MCF 10A (cell line): ENCODE measurements at regions not wholly inside any gene's neighbourhood (a gene's known extent, or its start where the extent isn't known, plus 50 kb on each side); places are given as distances from the start of the nearest gene placed in this dataset.

ENCODE experiments used
- BruUV-seq: library from RNA; stranded (reverse); fragments of 400-500 nt; replicated peaks from 2 replicates; lab custom pipeline; 2021; lab: Mats Ljungman, UMichigan
- CTCF ChIA-PET: fragments of 300-600 bp; sonication (Branson Sonifier 250); formaldehyde crosslinking; extraction: SDS; loops from one replicate; lab custom pipeline; 2021; ENCODE audit warnings: antibody characterized with exemption, inconsistent platforms; lab: Yijun Ruan, JAX
- POLR2A ChIA-PET: fragments of 300-600, 350-650 bp; sonication (Branson Sonifier 250); formaldehyde crosslinking; extraction: SDS; loops from one replicate; lab custom pipeline; 2020; ENCODE audit warnings: antibody characterized with exemption, inconsistent platforms; lab: Yijun Ruan, JAX
- DNase-seq: peaks from one replicate; pipeline ENCODE4 v3.0.0-alpha.2; 2018; ENCODE audit not compliant: unreplicated experiment
- H3K27ac Mint-ChIP-seq: one replicate; pipeline ENCODE4 v1.8.0; 2022; ENCODE audit warnings: mild to moderate bottlenecking, low read depth, mixed read lengths; ENCODE audit not compliant: unreplicated experiment
- H3K27me3 Mint-ChIP-seq: one replicate; pipeline ENCODE4 v1.8.0; 2022; ENCODE audit warnings: mixed read lengths; ENCODE audit not compliant: insufficient read depth, unreplicated experiment
- H3K36me3 Mint-ChIP-seq: one replicate; pipeline ENCODE4 v1.8.0; 2022; ENCODE audit warnings: mild to moderate bottlenecking, moderate library complexity, mixed read lengths; ENCODE audit not compliant: insufficient read depth, unreplicated experiment
- H3K4me1 Mint-ChIP-seq: one replicate; pipeline ENCODE4 v1.8.0; 2022; ENCODE audit warnings: mixed read lengths; ENCODE audit not compliant: insufficient read depth, unreplicated experiment
- H3K4me3 Mint-ChIP-seq: one replicate; pipeline ENCODE4 v1.8.0; 2022; ENCODE audit warnings: mild to moderate bottlenecking, moderate library complexity, mixed read lengths; ENCODE audit not compliant: unreplicated experiment
- H3K9me3 Mint-ChIP-seq: one replicate; pipeline ENCODE4 v1.8.0; 2022; ENCODE audit warnings: mixed read lengths; ENCODE audit not compliant: unreplicated experiment
- intact Hi-C: fragments of 100-400 bp; cut with micrococcal nuclease; formaldehyde crosslinking; loops from 2 replicates; pipeline ENCODE4 v1.14.1; 2022
- TF ChIP-seq, protein P1 (sequence below): fragments of 200-600 bp; IDR thresholded peaks from one replicate; pipeline ENCODE4 v1.8.0; 2022; ENCODE audit warnings: antibody characterized with exemption, mild to moderate bottlenecking; ENCODE audit not compliant: unreplicated experiment

DNA sequence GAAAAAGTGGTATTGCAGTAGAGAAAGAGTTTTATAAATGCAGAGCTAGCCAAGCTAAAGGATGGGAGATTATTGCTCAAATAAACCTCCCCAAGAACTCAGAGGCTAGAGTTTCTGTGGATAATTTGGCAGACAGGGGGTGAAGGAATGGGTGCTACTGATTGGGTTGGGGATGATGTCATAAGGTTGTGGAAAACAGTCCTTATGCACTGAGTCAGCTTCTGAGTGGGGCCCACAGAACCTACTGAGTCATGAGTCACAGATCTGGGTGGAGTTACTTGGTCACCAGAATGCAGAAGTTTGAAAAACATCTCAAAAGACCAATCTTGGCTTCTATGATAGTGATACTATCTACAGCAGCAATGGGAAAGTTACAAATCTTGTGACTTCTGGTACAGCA, 1146.7 kb downstream of the TYW1 start:
- Mint-ChIP-seq H3K4me3 (no peak overlapping the region), H3K36me3 (no peaks in the 10 kb centered on the region), H3K9me3 (peaks cover 37% of the 10 kb centered on the region), H3K27me3 (no peaks in the 10 kb centered on the region), H3K4me1 (no peaks in the 10 kb centered on the region), H3K27ac (no peak overlapping the region)
- no peak for DNase-seq
- no TSS peak for BruUV-seq
- intact Hi-C loops = no loop called here
- TF ChIP-seq, protein P1, sequence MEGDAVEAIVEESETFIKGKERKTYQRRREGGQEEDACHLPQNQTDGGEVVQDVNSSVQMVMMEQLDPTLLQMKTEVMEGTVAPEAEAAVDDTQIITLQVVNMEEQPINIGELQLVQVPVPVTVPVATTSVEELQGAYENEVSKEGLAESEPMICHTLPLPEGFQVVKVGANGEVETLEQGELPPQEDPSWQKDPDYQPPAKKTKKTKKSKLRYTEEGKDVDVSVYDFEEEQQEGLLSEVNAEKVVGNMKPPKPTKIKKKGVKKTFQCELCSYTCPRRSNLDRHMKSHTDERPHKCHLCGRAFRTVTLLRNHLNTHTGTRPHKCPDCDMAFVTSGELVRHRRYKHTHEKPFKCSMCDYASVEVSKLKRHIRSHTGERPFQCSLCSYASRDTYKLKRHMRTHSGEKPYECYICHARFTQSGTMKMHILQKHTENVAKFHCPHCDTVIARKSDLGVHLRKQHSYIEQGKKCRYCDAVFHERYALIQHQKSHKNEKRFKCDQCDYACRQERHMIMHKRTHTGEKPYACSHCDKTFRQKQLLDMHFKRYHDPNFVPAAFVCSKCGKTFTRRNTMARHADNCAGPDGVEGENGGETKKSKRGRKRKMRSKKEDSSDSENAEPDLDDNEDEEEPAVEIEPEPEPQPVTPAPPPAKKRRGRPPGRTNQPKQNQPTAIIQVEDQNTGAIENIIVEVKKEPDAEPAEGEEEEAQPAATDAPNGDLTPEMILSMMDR = no peak
- CTCF ChIA-PET = no interaction called here
- POLR2A ChIA-PET = no interaction called here

DNA sequence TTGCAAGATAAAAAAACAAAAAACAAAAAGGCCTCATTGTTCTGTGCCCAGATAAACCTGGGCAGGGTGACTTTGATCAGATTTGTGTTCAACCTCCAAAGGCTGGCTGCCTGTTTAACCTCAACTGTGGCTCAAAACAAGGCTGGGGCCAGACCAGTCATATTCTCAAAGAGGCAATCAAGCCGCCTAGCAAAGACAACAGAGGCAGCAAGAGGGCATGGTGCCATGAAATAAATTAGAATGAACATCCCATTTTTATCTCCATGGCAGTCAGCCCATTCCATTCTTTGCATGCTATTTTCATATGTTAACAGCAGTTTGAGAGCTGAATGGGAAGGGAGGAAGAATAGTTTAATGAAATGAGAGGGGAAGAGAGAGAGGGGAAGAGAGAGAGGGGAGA, 1150.3 kb downstream of the TYW1 start:
- CTCF ChIA-PET = no interaction called here
- no peak overlapping the region for H3K4me3 Mint-ChIP-seq
- intact Hi-C loops = no loop called here
- no peaks in the 10 kb centered on the region for H3K27me3 Mint-ChIP-seq
- peaks cover 28% of the 10 kb centered on the region for H3K9me3 Mint-ChIP-seq
- H3K4me1 Mint-ChIP-seq = no peaks in the 10 kb centered on the region
- no peak for DNase-seq
- H3K27ac Mint-ChIP-seq = no peak overlapping the region
- POLR2A ChIA-PET = no interaction called here
- no TSS peak for BruUV-seq
- TF ChIP-seq, protein P1 = no peak
- H3K36me3 Mint-ChIP-seq = no peaks in the 10 kb centered on the region

DNA sequence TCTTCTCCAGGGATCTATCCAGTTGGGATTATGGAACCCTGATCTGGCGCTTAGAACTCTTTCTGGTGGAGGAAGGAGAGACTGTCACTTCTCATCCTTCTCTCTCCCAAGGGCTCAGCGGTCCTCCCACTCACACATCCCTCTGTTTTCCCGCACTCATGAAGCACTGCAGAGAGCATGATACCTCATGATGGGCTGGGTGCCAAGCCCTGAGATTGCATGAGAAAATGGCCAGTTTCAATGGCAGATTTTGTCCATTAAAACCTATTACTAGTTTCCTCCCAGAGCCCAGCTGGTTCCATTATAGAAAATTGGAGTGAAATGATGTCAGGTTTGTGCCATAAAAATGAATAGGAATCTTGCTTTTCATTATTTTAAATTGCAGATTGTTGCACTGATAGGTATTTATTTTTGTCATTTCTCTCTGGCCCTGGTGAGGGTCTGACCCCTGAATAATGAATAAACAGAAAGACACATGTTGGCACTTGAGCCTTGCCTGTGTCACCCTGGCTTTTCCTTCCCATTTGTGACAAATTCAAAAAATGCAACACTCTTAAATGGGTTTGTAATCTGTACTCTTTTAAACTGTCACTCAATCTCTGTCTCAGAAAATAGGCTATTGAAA, 1151.1 kb downstream of the TYW1 start:
- TF ChIP-seq, protein P1 = no peak
- H3K9me3 Mint-ChIP-seq = peaks cover 35% of the 10 kb centered on the region
- H3K27me3 Mint-ChIP-seq = no peaks in the 10 kb centered on the region
- no TSS peak for BruUV-seq
- no peak overlapping the region for H3K4me3 Mint-ChIP-seq
- H3K36me3 Mint-ChIP-seq = no peaks in the 10 kb centered on the region
- ChIA-PET CTCF (no interaction called here), POLR2A (no interaction called here)
- no peak overlapping the region for H3K27ac Mint-ChIP-seq
- DNase-seq = no peak
- intact Hi-C loops = no loop called here
- H3K4me1 Mint-ChIP-seq = no peaks in the 10 kb centered on the region

DNA sequence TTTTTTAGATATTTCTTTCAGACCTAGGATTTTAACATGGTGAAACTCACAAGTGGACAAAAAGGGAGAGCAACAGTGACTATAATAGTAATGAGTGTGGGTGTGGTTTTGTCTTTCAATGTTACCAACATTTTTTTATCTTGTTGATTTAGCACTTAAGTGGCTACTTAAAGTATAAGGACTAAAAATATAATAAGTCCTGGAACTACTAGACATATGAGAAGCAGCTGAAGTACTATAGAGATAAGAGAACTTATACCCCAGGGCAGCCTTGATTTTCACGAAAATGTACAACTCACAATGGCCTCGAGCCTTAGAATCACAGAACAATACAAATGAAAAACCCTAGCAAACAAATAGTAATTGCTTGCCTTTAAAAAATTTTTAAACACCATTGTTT, 1151.8 kb downstream of the TYW1 start:
- POLR2A ChIA-PET = no interaction called here
- H3K4me3 Mint-ChIP-seq = no peak overlapping the region
- no peaks in the 10 kb centered on the region for H3K27me3 Mint-ChIP-seq
- no peaks in the 10 kb centered on the region for H3K36me3 Mint-ChIP-seq
- intact Hi-C loops = no loop called here
- H3K27ac Mint-ChIP-seq = no peak overlapping the region
- CTCF ChIA-PET = no interaction called here
- no peaks in the 10 kb centered on the region for H3K4me1 Mint-ChIP-seq
- peaks cover 42% of the 10 kb centered on the region for H3K9me3 Mint-ChIP-seq
- no peak for DNase-seq
- TF ChIP-seq, protein P1 = no peak
- no TSS peak for BruUV-seq
